IMR-90 (cell line): ENCODE measurements at regions not wholly inside any gene's neighbourhood (a gene's known extent, or its start where the extent isn't known, plus 50 kb on each side); places are given as distances from the start of the nearest gene placed in this dataset.

Experiments used
- ATAC-seq: fragments of 200-7000 bp; cut with Tn5 transposase; 2 replicates; pipeline ENCODE4 v1.9.1; 2020; ENCODE audit warnings: low read depth, mild to moderate bottlenecking, moderate library complexity
- BruUV-seq: library from RNA; stranded (reverse); fragments of 400-500 nt; replicated peaks from 2 replicates; lab custom pipeline; 2021; lab: Mats Ljungman, UMichigan
- CTCF ChIA-PET: fragments of 300-600 bp; formaldehyde crosslinking; extraction: SDS; loops from one replicate; lab custom pipeline; 2021; ENCODE audit warnings: antibody characterized with exemption; lab: Yijun Ruan, JAX
- POLR2A ChIA-PET: fragments of 300-600 bp; sonication (Branson Sonifier 250); formaldehyde crosslinking; loops from one replicate; lab custom pipeline; 2022; ENCODE audit warnings: antibody characterized with exemption; ENCODE audit not compliant: unreplicated experiment; lab: Charles Lee
- DNase-seq: peaks from one replicate; pipeline ENCODE4 v3.0.0; 2013
- H2AFZ ChIP-seq: replicated peaks from 2 replicates; pipeline ENCODE3; 2013; ENCODE audit warnings: low read length, mild to moderate bottlenecking; ENCODE audit not compliant: poor library complexity
- H2AK5ac ChIP-seq: 2 replicates; pipeline ENCODE4 v1.6.1; 2013; ENCODE audit warnings: low read depth, low read length, inconsistent platforms
- H2AK9ac ChIP-seq: replicated peaks from 2 replicates; pipeline ENCODE3; 2013; ENCODE audit warnings: mild to moderate bottlenecking, low read depth, low read length, moderate library complexity; ENCODE audit not compliant: poor library complexity
- H2BK120ac ChIP-seq: 2 replicates; pipeline ENCODE4 v1.6.1; 2013; ENCODE audit warnings: low read depth, low read length, inconsistent platforms
- H2BK15ac ChIP-seq: 3 replicates; pipeline ENCODE4 v1.6.1; 2013; ENCODE audit warnings: low read depth, low read length, inconsistent platforms
- H2BK20ac ChIP-seq: 2 replicates; pipeline ENCODE4 v1.6.1; 2013; ENCODE audit warnings: low read depth, mild to moderate bottlenecking, inconsistent platforms, low read length, moderate library complexity
- H2BK5ac ChIP-seq: 2 replicates; pipeline ENCODE4 v1.6.1; 2013; ENCODE audit warnings: mild to moderate bottlenecking, low read depth, low read length, inconsistent platforms; ENCODE audit not compliant: poor library complexity, severe bottlenecking
- H3K14ac ChIP-seq: replicated peaks from 2 replicates; pipeline ENCODE4 v1.6.1; 2013; ENCODE audit warnings: low read depth, low read length, inconsistent platforms
- H3K18ac ChIP-seq: 2 replicates; pipeline ENCODE4 v1.6.1; 2013; ENCODE audit warnings: low read depth, low read length, control low read depth
- H3K23ac ChIP-seq: 2 replicates; pipeline ENCODE4 v1.6.1; 2013; ENCODE audit warnings: low read depth, low read length, inconsistent platforms
- H3K27ac ChIP-seq: 2 replicates; pipeline ENCODE4 v1.5.1; 2013; ENCODE audit warnings: mild to moderate bottlenecking, control low read depth, low read length; ENCODE audit not compliant: insufficient read depth
- H3K27me3 ChIP-seq: 2 replicates; pipeline ENCODE4 v1.6.1; 2013; ENCODE audit warnings: low read length; ENCODE audit not compliant: control insufficient read depth, insufficient read depth
- H3K36me3 ChIP-seq: 2 replicates; pipeline ENCODE4 v1.6.1; 2013; ENCODE audit warnings: low read length, mixed read lengths; ENCODE audit not compliant: control insufficient read depth, insufficient read depth
- H3K4ac ChIP-seq: 2 replicates; pipeline ENCODE4 v1.6.1; 2013; ENCODE audit warnings: low read depth, low read length, inconsistent platforms
- H3K4me1 ChIP-seq: 2 replicates; pipeline ENCODE4 v1.6.1; 2013; ENCODE audit warnings: low read length, mixed read lengths; ENCODE audit not compliant: control insufficient read depth, insufficient read depth
- H3K4me2 ChIP-seq: 2 replicates; pipeline ENCODE4 v1.6.1; 2013; ENCODE audit warnings: low read depth, mild to moderate bottlenecking, control low read depth, low read length, moderate library complexity
- H3K4me3 ChIP-seq: 2 replicates; pipeline ENCODE4 v1.5.1; 2013; ENCODE audit warnings: low read depth, mild to moderate bottlenecking, control low read depth, low read length, moderate library complexity; ENCODE audit not compliant: insufficient read depth
- H3K56ac ChIP-seq: 2 replicates; pipeline ENCODE4 v1.6.1; 2013; ENCODE audit warnings: low read length, inconsistent platforms; ENCODE audit not compliant: insufficient read depth; ENCODE audit errors: extremely low read depth
- H3K79me1 ChIP-seq, 2 experiments: 2 replicates each; pipeline ENCODE4 v1.6.1; 2013; ENCODE audit warnings: low read length in 2 of 2, inconsistent platforms in 1 of 2, low read depth in 1 of 2
- H3K9ac ChIP-seq: 2 replicates; pipeline ENCODE4 v1.6.1; 2013; ENCODE audit warnings: low read depth, low read length, control low read depth
- H3K9me1 ChIP-seq: 2 replicates; pipeline ENCODE4 v1.6.1; 2013; ENCODE audit warnings: low read length, inconsistent platforms; ENCODE audit not compliant: insufficient read depth
- H3K9me3 ChIP-seq: 2 replicates; pipeline ENCODE4 v1.6.1; 2013; ENCODE audit warnings: low read length; ENCODE audit not compliant: control insufficient read depth, insufficient read depth
- H4K20me1 ChIP-seq: 2 replicates; pipeline ENCODE4 v1.6.1; 2013; ENCODE audit warnings: low read length, inconsistent platforms; ENCODE audit not compliant: insufficient read depth
- H4K5ac ChIP-seq: 2 replicates; pipeline ENCODE4 v1.6.1; 2013; ENCODE audit warnings: mild to moderate bottlenecking, low read depth, low read length, control low read depth
- H4K8ac ChIP-seq, 2 experiments: 2 replicates each; pipeline ENCODE4 v1.6.1; 2013; ENCODE audit warnings: low read depth in 2 of 2, low read length in 2 of 2, control low read depth in 1 of 2, inconsistent platforms in 1 of 2
- H4K91ac ChIP-seq: 2 replicates; pipeline ENCODE4 v1.6.1; 2013; ENCODE audit warnings: low read depth, low read length, inconsistent platforms; ENCODE audit not compliant: insufficient read depth
- BHLHE40 ChIP-seq: fragments of 150-350 bp; IDR thresholded peaks from 2 replicates; pipeline ENCODE4 v1.6.1; 2016; ENCODE audit warnings: mild to moderate bottlenecking, low read depth, low read length
- CEBPB ChIP-seq: IDR thresholded peaks from 2 replicates; pipeline ENCODE4 v1.6.1; 2012; ENCODE audit warnings: low read depth, low read length, improper control_type of control experiment
- CHD1 ChIP-seq: IDR thresholded peaks from 2 replicates; pipeline ENCODE4 v1.6.1; 2012; ENCODE audit warnings: low read depth, low read length, improper control_type of control experiment
- CTCF ChIP-seq: conservative IDR thresholded peaks from 2 replicates; pipeline ENCODE4 v1.5.1; 2012; ENCODE audit warnings: mild to moderate bottlenecking, low read depth, low read length, improper control_type of control experiment
- FOS ChIP-seq: fragments of 150-350 bp; IDR thresholded peaks from 2 replicates; pipeline ENCODE4 v1.6.1; 2016; ENCODE audit warnings: low read depth, low read length
- MAFK ChIP-seq: IDR thresholded peaks from 2 replicates; pipeline ENCODE4 v1.6.1; 2012; ENCODE audit warnings: low read depth, low read length, improper control_type of control experiment
- MAZ ChIP-seq: IDR thresholded peaks from 2 replicates; pipeline ENCODE4 v1.6.1; 2012; ENCODE audit warnings: low read depth, mild to moderate bottlenecking, low read length, improper control_type of control experiment, moderate library complexity, borderline replicate concordance
- NFE2L2 ChIP-seq: fragments of 150-350 bp; IDR thresholded peaks from 2 replicates; pipeline ENCODE4 v1.6.1; 2016; ENCODE audit warnings: low read depth, mild to moderate bottlenecking, low read length
- POLR2A ChIP-seq: IDR thresholded peaks from 2 replicates; pipeline ENCODE4 v1.6.1; 2012; ENCODE audit warnings: mild to moderate bottlenecking, low read depth, low read length
- RAD21 ChIP-seq: IDR thresholded peaks from 2 replicates; pipeline ENCODE4 v1.6.1; 2012; ENCODE audit warnings: low read length, improper control_type of control experiment
- RFX5 ChIP-seq: IDR thresholded peaks from 2 replicates; pipeline ENCODE4 v1.8.0; 2012; ENCODE audit warnings: low read depth, mild to moderate bottlenecking, low read length, moderate library complexity
- SMC3 ChIP-seq: fragments of 150-350 bp; IDR thresholded peaks from 2 replicates; pipeline ENCODE4 v1.6.1; 2016; ENCODE audit warnings: low read depth, mild to moderate bottlenecking, antibody characterized with exemption, low read length, moderate library complexity
- USF2 ChIP-seq: fragments of 150-350 bp; IDR thresholded peaks from 2 replicates; pipeline ENCODE4 v1.6.1; 2017; ENCODE audit warnings: mild to moderate bottlenecking, antibody characterized with exemption, low read length, low read depth
- WGBS, 2 experiments: methylation state at CpG; one replicate each; pipeline versions ENCODE4 v1.1.5 to v1.1.7; 2013; ENCODE audit warnings: missing lambda C conversion rate in 2 of 2; ENCODE audit not compliant: insufficient read length in 1 of 2; ENCODE audit errors: extremely low coverage in 2 of 2; 5-methylcytosine and 5-hydroxymethylcytosine counted together
- dilution Hi-C: fragments of 300-500 bp; cut with HindIII; formaldehyde crosslinking; loops from one replicate; pipeline ENCODE4 v1.14.3; 2018; ENCODE audit warnings: low sequenced_read_pairs; ENCODE audit not compliant: unreplicated experiment
- in situ Hi-C: fragments of 300-500 bp; cut with MboI; formaldehyde crosslinking; loops from 3 replicates; pipeline ENCODE4 v1.14.3; 2019; ENCODE audit warnings: low sequenced_read_pairs, inconsistent platforms, mixed read lengths
- intact Hi-C: fragments of 100-400 bp; cut with micrococcal nuclease; formaldehyde crosslinking; loops from 2 replicates; pipeline ENCODE4 v1.10.0; 2022
- TF ChIP-seq, protein P1 (sequence below): fragments of 150-350 bp; IDR thresholded peaks from 2 replicates; pipeline ENCODE4 v1.6.1; 2016; ENCODE audit warnings: low read depth, mild to moderate bottlenecking, low read length, moderate library complexity, borderline replicate concordance

- no peak overlapping the region for H2BK120ac ChIP-seq
- no peak overlapping the region for H3K4me3 ChIP-seq
- no peak overlapping the region for H2AK9ac ChIP-seq
- ATAC-seq (no peak), DNase-seq (no peak)
- H2AK5ac ChIP-seq = peak overlapping the region; percentile 35; the same call in 1 of the 2 replicates
- H3K79me1 ChIP-seq = no peaks in the 10 kb centered on the region
- H3K4me1 ChIP-seq = peaks cover 3% of the 10 kb centered on the region
- intact Hi-C loops (no loop called here), dilution Hi-C loops (no loop called here), in situ Hi-C loops (no loop called here)
- H3K9me3 ChIP-seq = peaks cover 3% of the 10 kb centered on the region; the same call in 1 of the 2 replicates
- no peak overlapping the region for H3K4me2 ChIP-seq
- no peaks in the 10 kb centered on the region for H3K27me3 ChIP-seq
- CTCF ChIA-PET = interaction anchor here (1.4 kb wide), 1 partner anchor 35 kb away, joined by 4 read pairs; no protein-coding TSS in a partner anchor
- no peak overlapping the region for H3K9ac ChIP-seq
- POLR2A ChIA-PET = no interaction called here
- H3K18ac ChIP-seq = no peak overlapping the region
- H4K20me1 ChIP-seq = no peaks in the 10 kb centered on the region
- H4K8ac ChIP-seq = no peak overlapping the region
- WGBS, 2 experiments = 93% methylated on average over 2 of the region's 5 CpGs; no CpG with 5 or more reads in 1 of the 2 experiments
- no peaks in the 10 kb centered on the region for H3K36me3 ChIP-seq
- no peak overlapping the region for H3K56ac ChIP-seq
- H2BK20ac ChIP-seq = 0 out of 2 replicates have a peak overlapping the region, but pooled peaks have one; percentile 31
- H2BK15ac ChIP-seq = peak overlapping the region; percentile 52; the same call in 1 of the 3 replicates
- H3K4ac ChIP-seq = no peak overlapping the region
- H4K5ac ChIP-seq = no peak overlapping the region
- no peak overlapping the region for H3K23ac ChIP-seq
- no TSS peak for BruUV-seq
- no peak overlapping the region for H3K27ac ChIP-seq
- H3K9me1 ChIP-seq = peaks cover 3% of the 10 kb centered on the region; the same call in 1 of the 2 replicates
- TF ChIP-seq RAD21 (no peak), BHLHE40 (no peak), CHD1 (no peak), CTCF (no peak), MAZ (no peak), NFE2L2 (no peak), RFX5 (no peak), POLR2A (no peak), CEBPB (no peak), FOS (no peak), USF2 (no peak), SMC3 (no peak), MAFK (no peak)
- TF ChIP-seq, protein P1, sequence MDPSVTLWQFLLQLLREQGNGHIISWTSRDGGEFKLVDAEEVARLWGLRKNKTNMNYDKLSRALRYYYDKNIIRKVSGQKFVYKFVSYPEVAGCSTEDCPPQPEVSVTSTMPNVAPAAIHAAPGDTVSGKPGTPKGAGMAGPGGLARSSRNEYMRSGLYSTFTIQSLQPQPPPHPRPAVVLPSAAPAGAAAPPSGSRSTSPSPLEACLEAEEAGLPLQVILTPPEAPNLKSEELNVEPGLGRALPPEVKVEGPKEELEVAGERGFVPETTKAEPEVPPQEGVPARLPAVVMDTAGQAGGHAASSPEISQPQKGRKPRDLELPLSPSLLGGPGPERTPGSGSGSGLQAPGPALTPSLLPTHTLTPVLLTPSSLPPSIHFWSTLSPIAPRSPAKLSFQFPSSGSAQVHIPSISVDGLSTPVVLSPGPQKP = no peak
- no peak overlapping the region for H2BK5ac ChIP-seq
- peak overlapping the region; percentile 34; the same call in 1 of the 2 replicates for H4K91ac ChIP-seq
- no peak overlapping the region; the same call in 1 of the 2 replicates for H3K14ac ChIP-seq
- no peak overlapping the region for H2AFZ ChIP-seq
These were observed 664.7 kb downstream of the INHBA start for GRCh38 chr7:41038211-41038610.
